Effector CD8-positive, alpha-beta T cell (primary cell): ENCODE measurements at regions not wholly inside any gene's neighbourhood (a gene's known extent, or its start where the extent isn't known, plus 50 kb on each side); places are given as distances from the start of the nearest gene placed in this dataset.

Experiments
- DNase-seq: peaks from one replicate; lab custom pipeline; 2025; lab: John Stamatoyannopoulos, UW

DNA sequence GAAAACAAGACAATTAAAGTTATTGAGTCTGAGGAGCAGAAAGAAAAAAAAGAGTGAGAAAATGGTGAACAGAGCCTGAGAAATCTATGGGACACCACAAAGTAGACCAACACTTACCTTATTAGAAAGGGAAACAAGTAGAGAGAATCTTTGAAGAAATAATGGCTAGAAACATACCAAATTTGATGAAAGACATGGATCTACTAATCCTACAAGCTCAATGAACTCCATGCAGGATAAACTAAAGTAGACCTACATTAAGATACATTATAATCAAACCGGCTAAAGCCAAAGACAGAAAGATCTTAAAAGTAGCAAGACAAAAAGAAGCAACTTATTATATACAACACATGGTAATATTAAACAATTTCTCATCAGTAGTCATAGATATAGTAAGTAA is 782.3 kb upstream of the GHITM start:
- no peak for DNase-seq

DNA sequence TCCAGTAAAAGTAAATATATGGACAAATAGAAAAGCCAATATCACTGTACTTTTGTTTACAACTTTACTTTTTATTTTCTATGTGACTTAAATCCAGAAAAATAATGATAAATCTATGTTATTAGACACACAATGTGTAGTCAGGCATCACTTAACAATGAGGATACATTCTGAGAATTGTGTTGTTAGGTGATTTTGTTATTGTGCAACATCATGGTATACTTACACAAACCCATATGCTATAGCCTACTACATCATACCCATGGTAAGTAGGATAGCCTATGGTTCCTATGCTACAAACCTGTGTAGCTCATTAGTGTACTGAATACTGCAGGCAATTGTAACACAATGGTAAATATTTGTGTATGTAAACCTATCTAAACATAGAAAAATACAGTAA is 781.7 kb upstream of the GHITM start:
- DNase-seq: no peak

DNA sequence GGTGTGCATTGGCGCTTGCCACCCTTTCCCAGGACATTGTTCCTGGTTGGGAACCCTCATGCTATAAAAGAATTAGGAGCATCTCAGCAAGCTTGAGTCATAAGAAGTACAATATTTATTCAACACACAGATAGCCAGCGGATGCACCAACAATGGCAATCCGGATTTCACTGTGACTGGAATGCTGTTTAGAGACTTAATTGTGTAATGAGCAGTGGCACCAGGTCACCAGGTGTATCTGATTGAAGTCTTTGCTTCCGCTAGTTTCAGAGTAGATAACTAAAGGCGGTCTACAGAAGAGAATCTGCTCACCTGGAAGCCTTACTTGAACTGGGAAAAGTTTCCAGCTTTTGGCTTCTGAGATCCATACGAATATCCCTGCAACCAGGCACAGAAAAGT is 772.3 kb upstream of the GHITM start:
- no peak for DNase-seq

DNA sequence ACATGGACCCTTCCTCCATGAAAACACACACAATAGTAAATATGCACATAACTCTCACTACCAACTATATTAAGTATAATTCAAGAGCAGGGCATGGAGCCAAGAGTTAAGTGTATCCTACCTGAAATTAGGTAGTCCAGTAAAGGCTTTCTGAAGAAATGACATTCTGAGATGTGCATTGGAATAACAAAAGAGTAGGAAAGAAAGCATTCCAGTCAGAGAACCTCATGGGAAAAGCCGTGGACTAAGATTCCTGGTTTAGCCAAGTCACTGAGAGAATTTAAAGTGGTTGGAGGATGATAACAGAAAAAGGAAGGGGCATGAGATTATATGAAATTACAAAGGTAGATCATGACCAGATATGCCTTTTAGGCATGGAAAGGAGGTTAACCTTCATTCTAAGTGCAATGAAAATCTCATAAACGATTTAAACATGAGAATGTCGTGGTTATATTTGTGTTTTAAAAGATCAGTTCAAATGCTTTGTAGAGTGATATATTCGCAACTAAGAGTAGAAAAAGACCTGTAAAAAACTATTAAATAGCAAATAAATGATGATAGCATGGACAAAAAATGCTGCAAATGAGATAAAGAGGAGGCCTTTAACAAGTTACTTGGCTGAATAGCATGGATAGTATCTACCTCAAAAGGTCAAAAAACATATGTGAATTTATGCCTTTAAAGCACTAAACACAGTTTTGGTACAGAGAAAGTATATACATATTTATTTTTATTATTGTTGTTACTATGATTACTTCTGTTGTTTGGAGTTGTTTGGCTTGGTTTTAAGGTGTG is 767.4 kb upstream of the GHITM start:
- DNase-seq: no peak

DNA sequence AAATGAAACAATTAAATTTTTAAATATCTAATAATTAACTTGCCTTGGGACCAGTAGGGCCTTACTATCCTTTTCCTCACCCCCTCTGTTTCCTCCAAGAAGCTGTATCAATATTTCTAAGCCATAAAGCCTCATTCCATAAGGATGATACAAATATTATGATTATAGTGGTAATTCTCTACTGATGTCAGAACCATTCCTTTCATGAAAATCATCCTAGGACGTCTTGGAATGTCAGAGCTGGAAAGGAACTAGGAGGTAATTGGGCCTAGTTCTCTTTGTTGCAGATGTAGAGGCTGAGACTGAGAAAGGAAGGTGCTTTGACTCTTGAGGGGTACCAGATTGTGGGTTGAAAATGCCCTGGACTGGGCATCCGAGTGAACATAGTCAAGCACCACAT is 766.7 kb upstream of the GHITM start:
- no peak for DNase-seq

DNA sequence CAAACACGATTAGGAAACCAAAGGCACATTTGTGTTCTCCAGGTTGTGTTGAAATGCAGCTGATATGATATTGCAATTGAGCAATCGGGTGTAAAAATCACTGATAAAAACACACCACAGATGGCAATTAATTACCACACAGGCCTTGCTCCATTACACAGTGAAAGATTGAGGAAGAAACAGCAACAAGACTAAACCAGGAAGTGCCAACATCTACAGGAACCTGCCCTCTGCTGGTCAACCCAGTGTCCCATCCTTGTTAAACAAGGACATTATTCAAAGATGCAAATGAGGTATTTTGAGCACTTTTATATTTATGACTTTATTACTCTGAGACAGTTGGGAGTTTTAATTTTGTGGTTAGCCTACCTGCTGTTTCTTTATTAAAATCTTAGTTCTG is 765.6 kb upstream of the GHITM start:
- DNase-seq: no peak

DNA sequence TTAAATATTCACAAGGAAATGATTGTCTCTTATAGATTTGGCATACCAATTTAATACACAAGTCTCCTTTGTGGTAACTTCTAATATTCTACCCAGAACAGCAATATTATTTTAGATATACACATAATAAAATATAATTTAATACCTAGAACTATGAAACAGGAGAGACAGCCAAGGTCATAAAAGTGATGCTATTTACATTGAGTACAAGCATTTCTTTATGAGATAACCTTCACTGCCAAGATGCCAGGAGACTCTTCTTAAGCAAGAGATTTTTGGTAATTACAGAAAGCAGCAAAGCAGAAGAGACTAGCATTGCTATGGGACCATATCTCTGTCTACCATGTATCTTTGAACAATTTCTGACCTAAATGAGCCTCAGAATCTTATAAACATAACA is 764.6 kb upstream of the GHITM start:
- DNase-seq: no peak

DNA sequence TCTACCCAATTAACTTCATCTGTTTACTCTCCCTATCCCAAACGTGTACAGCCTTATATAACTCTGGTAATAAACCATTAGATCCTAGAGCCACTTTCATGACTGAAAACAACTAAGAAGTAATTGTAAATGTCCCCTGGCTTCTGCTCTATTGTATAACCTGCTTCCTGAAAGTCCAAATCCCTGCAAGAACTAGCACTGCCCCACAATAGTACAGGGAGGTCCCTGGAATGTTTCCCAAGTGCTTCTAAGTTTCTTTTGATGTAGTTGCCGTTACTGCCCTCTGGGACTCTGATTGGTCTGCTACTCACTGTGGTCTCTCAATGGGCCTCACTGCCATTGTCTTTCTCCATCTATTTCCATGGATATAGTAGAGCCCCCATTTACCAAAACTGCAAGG is 764.0 kb upstream of the GHITM start:
- DNase-seq: no peak

DNA sequence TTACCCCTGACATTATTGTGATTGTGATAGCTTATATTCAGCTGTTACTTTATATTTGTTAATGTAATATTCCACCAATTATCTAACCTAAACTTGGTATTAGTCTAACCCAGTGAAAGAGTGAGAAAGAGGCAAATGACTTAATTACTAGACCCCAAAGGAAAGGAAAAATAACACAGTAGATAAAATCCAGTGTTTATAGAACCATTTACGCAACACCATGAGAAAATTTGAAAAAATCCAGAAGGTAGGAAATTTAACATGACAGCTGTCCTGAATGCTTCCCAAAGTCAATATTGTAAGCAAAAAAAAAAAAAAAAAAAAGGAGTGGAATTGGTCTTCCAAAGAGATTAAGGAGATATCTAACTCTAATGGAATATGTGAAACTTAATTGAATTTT is 741.5 kb upstream of the GHITM start:
- no peak for DNase-seq

DNA sequence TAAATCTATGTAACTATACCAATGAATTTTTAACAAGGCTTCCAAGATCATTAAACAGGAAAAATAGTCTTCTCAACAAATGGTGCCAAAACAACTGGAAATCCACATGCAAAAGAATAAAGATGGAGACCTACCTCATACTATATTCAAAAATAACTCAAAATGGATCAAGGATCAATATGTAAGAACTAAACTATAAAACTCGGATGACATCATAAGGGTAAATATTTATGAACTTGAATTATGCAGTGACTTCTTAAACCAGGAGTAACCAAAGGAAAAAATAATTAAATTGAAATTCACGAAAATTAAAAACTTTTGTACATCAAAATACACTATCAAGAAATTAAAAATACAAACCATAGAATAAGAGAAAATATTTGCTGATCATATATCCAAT is 728.7 kb upstream of the GHITM start:
- DNase-seq: no peak

DNA sequence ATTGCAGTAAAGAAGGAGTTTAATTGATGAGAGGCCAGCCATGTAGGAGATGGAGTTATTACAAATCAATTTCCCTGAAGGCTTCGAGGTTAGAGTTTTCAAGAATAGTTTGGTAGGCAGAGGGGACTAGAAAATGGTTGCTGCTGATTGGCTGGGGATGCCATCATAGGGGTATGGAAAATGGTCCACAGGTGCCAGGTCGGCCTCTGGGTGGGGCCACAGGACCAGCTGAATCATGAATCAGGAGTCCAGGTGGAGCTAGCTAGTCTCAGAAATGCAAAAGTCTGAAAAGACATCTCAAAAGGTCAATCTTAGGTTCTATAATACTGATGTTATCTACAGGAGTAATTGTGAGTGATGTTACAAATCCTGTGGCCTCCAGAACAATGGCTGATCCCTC is 714.0 kb upstream of the GHITM start:
- no peak for DNase-seq

DNA sequence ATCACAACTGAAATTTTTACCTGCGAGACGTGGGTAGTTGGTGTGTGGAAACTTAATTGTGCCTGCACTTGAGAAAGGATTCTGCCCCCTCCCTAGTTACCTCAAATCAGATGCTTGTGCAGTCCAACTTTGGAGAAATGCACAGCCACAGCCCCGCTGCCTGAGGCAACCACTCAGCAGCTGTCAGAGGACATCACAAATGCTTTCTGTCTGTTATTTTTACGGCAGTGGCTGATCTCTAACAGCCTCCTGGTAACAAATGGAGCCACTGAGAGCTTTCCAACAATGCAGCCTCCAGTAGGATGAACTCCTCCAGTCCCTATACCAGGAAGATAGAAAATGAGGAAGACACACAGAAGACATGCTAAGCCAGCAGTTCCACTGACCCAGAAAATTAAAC is 712.2 kb upstream of the GHITM start:
- no peak for DNase-seq

DNA sequence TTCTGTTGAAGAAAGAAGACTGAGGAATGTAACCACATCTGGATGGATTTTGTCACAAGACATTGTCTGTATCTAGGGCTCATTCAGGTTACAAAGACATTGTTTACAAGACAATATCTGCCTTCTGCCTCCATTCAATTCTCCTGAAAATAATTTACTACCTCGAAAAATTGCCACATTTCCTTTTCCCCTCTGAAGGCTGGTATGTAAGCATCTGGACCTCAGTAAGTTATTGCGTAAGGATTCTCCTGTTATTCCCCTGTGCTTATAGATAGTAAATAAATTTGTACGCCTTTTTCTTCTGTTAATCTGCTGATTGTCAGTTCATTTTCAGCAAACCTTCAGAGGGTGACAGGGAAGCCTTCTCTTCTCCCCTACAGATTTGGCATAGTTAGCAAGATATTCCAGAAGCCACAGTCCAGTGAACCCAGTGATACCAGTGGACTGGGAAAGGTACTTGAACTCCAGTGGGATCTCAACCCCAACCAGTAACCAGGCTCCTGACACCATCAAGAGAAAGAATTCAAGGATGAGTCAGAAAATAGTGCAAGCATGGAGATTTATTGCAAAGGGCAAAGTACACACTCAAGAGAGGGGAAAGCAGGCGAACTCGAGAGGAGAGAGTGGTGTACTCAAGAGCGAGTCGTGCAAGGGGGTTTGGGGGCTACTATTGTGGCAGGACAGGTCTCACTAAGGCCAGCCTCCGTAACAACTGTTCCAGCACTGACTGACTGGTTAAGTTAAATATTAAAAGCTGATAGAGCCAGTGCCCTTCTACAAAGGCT is 706.9 kb upstream of the GHITM start:
- DNase-seq: no peak

DNA sequence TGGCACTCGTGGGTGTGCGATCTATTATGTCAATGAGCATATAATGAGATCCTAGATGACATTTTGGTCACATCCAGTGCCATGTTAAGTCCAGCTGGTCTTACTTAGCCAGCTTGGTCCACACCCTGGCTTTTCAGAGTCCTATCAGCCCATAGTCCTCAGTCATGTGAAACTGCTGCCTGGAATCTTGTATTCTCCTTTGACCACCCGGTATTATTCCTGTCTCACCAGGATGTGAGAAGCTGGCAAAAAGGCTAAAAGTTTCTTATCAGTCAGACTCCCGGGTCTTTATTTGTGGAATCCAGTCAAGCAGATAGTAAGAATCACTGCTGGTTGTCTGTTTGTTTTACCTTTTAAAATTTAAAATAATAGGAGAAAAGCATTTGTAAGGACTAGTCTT is 705.6 kb upstream of the GHITM start:
- DNase-seq: no peak

DNA sequence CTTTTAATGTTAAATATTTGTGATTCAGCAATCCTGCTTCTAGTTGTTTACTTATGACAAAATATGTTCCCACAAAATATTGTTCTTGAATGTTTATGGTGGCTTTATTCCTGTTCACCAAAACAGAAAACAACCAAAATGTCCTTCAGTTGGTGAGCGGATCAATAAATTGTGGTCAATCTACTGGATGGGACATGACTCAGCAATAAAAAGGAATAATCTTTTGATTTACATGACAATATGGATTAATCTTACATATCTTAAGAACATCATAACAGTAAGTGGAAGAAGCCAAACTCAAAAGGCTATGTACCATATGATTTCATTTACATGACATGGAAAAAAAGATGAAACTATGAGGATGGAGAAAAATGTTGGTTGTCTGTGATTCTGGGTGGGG is 691.3 kb upstream of the GHITM start:
- no peak for DNase-seq

DNA sequence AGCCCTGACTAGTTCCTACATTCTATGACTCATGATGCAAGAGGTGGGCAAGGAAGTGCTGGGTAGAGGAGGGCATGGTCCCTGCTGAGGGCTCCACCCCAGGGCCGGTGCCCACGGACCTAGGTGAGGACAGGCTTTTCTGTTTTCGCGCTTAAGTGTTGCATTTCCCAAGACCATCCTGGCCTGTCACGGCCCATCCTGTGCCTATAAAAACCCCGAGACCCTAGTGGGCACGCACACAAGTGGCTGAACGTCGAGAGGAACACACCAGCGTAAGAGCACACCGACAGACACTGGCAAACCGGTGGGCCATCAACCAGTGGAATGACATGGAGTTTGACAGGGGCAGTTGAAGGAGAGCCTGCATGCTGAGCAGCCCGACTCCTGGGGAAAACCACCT is 680.7 kb upstream of the GHITM start:
- no peak for DNase-seq

DNA sequence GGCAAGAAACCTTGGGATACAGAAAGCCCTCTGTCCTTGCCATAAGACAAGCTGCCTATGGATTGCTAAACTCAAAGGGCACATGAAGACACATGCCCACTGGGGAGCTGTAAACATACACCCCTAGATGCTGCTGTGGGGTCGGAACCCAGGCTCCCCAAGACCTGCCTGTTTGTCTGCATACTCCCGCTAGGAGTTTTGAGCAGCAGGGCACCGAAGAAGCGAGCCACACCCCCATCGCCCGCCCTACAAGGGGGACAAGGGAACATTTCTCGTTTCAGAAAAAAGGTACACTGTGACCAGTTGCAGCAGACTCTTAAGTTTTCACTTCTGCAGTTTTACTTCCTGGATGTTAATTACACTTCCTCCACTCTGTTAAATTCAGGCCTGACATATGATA is 680.2 kb upstream of the GHITM start:
- no peak for DNase-seq

DNA sequence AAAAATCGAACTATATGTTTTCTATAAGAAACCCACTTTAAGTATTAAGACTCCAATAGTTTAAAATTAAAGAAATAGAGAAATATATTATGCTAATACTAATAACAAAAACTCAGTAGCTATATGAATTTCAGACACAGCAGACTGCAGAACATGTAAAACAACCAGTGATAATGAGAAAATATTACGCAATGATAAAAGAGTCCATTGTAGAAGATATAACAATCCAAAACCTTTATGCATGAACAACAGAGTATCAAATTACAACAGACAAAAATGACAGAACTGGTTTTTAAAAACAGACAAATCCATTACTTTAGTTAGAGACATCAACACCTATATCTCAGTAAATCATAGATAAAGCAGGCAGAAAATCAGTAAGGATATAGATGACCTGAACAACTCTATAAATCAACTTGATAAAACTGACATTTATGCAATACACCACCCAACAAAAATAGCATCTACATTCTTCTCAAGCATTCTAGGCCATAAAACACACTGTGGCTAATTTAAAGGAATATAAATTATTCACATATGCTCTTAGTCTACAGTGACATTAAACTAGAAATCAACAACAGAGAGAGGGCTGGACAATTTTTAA is 669.5 kb upstream of the GHITM start:
- no peak for DNase-seq

DNA sequence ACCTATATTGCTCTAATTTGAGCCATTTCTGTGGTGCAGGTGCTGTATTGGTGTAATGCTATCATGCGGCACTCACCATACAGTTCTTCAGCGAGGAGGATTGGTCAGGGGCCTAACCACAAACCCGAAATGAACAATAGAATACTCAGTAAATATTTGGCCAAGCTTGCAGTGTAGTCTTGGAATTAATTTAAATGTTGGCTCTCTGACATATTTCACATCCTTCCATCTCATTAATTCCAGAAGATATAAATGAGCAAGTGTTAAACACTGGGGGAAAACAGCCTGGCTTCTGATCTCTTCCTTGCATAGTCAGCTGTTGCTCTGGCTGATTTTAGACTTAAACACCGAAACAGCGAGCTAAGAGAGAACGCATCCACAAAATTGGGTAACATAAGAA is 663.1 kb upstream of the GHITM start:
- no peak for DNase-seq

DNA sequence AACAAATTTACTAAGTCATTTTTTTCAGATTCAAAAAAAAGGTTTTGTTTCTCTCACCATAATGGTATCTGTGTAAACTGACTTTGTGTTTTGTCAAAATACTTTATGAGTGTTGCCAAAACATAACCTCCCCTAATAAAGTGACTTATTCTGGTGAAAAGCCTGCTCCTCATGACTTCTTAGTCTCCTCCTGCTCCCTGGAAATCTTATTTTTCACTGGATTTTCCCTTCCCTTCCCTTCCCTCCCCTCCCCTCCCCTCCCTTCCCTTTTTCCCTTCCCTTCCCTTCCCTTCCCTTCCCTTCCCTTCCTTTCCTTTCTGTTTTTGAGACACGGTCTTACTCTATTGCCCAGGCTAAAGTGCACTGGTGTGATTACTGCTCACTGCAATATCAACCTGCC is 650.1 kb upstream of the GHITM start:
- no peak for DNase-seq

DNA sequence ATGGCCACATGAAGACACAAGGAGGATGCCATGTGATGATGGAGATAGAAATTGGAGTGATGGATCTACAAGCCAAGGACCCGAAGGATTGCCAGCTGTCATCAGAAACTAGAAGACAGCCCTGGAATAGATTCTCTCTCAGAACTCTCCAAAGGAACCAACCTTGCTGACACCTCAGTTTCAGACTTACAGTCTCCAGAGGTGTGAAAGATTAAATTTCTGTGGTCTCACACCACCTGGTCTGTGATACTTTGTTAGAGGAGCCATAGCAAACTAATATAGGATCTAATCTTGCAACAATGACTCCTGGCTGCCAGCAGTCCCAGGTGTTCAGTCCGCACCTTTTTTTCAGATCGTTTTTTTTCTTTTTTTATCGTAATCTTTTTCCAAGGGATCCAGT is 647.3 kb upstream of the GHITM start:
- no peak for DNase-seq

DNA sequence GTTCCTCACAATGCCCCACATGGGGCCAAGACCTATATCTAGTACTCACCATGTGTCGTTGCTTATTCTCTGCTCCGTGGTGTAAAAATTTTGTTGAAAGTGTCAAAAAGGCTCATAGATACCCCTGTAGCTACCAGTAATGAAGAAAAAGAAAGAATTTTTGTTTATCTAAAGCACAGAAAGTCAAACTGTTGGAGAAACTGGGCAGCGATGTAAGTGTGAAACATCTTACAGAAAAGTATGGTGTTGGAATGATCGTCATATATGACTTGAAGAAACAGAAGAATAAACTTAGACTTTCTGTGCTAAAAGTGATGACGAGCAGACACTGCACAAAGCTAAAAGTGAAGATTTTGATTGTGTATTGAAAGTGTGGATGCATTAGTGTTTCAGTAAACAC is 626.6 kb upstream of the GHITM start:
- DNase-seq: no peak

DNA sequence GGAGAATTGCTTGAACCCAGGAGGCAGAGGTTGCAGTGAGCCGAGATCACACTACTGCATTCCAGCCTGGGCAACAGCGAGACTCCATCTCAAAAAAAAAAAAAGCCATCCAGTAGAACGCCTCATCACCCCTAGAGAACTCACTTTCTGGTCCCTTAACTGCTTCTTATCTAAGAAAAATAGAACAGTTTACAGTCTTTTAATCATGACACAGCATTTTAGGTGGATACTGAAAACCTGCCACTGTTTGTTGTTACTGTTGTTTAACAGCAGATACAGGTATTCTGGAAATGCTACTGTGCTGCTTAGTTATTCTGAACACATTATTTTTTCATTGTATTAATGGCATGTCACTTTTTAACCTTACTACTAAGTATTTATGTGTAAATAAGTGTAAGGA is 624.3 kb upstream of the GHITM start:
- no peak for DNase-seq
